SK-N-MC (cell line): ENCODE measurements at regions not wholly inside any gene's neighbourhood (a gene's known extent, or its start where the extent isn't known, plus 50 kb on each side); places are given as distances from the start of the nearest gene placed in this dataset.

Experiments used
- EZH2 ChIP-seq: fragments of 200-600 bp; sonication (generic); IDR thresholded peaks from one replicate; pipeline ENCODE4 v1.6.1; 2017; ENCODE audit warnings: antibody characterized with exemption
- POLR2AphosphoS5 ChIP-seq: IDR thresholded peaks from 2 replicates; pipeline ENCODE4 v1.6.1; 2012; ENCODE audit warnings: mild to moderate bottlenecking, low read depth, low read length, borderline replicate concordance

- TF ChIP-seq POLR2AphosphoS5 (no peak), EZH2 (no peak)
Observed at GRCh38 chr4:13986548-13986947, 359.0 kb upstream of the BOD1L1 start.
